LoVo (cell line): ENCODE measurements at regions not wholly inside any gene's neighbourhood (a gene's known extent, or its start where the extent isn't known, plus 50 kb on each side); places are given as distances from the start of the nearest gene placed in this dataset.

Source experiments
- DNase-seq: peaks from one replicate; pipeline ENCODE4 v3.0.0-alpha.2; 2016; ENCODE audit warnings: low spot score

GRCh38 chr2:2691419-2691818, 360.3 kb upstream of the MYT1L start:
- DNase-seq = no peak

- DNase-seq = no peak
These were observed 359.9 kb upstream of the MYT1L start for GRCh38 chr2:2690985-2691384.

DNA sequence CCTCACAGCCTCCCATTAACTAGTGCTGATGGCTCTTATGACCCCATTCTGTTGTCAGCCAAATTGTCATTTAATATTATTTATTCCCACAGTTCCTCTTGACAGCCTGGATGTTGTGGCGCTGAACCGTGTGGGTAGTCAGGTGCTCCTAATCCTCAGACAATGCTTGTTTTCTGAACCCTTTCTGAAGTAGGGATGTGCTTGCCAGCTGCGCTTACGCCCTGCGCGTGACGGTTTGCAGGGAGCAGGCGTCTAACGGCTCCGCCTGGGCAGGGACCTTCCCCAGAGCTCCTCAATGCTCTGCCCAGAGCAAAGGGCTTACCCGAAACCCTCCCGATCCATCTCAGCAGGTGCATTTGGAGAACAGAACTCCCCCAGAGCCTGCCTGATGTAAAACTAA, 358.2 kb upstream of the MYT1L start:
- no peak for DNase-seq

DNA sequence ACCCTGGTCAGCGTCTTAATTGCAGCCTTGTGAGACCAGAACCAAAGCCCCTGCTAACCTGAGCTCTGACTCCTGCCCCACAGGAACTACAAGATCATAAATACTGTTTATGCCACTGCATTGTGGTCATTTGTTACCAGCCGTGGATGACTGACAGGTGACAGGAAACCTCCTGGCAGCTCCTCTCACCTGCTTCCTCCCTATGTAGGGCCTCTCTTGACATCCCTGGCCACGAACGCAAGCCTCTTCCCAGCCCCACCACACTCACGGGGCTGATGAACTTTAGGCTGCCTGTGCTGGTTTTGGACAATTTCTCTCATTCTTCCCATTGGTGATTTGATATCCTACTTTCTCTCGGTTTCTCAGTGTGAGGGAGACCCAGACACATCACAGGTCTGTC, 357.2 kb upstream of the MYT1L start:
- no peak for DNase-seq

- no peak for DNase-seq
These were observed 356.7 kb upstream of the MYT1L start for GRCh38 chr2:2687745-2688144.

DNA sequence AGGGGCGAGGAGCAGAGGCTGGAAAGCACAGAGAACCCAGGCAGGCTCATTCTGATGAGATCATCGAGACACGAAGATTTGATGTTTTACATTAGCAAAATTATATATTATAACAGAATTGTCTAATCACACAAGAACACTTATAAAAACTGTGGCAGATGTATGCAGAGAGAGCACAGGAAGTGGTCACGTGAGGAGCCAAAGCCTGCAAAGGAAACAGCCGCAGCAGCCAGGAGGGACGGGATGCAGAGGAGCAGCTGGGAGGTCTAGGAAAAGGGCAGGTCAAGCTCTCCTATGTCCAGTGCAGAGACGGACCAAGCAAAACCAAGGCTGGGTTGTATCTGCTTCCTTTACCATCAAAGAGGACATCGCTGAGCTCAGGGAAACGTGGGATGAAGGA, 355.1 kb upstream of the MYT1L start:
- DNase-seq = no peak

- no peak for DNase-seq
These were observed 352.6 kb upstream of the MYT1L start for GRCh38 chr2:2683606-2684224.

- DNase-seq = no peak
These were observed 351.7 kb upstream of the MYT1L start for GRCh38 chr2:2682700-2683342.

DNA sequence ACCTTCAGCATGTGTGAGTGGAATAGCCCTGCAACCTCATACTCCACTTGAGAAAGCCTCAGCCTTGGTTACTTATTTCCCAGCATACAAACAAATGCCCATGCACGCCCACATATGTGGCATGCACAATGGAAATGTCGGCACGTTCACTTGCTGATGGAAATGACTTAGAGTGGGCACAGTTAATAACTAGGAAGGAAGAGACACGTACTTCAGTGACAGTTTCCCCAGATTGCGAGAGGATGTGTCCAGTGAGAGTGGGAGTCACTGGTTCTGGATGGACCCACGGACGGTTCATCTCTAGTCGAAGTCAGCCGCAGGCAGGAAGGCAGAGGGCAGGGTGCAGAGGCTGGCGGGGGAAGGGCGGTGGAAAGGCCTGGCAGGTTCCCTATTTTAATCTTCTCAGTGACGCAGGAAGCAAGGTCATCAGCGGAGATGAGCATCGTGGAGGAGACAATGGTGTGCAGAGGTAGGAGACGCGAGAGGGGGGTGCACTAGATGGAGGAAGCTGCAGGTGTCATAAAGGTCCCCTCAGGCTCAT, 350.7 kb upstream of the MYT1L start:
- no peak for DNase-seq

GRCh38 chr2:2681085-2681484, 350.0 kb upstream of the MYT1L start:
- DNase-seq = no peak

DNA sequence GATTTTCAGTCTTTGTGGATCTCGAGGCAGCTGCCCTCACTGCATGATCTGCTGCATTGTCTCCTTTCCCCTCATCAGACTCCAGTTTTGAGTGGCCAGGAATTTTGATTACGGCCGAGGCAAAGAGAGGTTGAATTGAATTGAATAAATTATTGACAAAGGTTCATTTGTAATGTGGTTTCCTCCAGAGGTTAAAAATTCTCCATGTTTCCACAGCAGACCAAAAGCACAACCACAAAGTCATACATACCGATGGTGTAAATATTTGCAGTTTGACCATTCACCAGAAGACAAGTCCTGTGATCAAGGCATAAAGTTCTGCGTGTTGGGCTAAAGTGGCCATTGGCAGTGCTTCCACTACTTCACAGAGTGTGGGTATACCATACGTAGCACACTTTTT, 343.8 kb upstream of the MYT1L start:
- no peak for DNase-seq

GRCh38 chr2:2673406-2673805, 342.3 kb upstream of the MYT1L start:
- DNase-seq = no peak

DNA sequence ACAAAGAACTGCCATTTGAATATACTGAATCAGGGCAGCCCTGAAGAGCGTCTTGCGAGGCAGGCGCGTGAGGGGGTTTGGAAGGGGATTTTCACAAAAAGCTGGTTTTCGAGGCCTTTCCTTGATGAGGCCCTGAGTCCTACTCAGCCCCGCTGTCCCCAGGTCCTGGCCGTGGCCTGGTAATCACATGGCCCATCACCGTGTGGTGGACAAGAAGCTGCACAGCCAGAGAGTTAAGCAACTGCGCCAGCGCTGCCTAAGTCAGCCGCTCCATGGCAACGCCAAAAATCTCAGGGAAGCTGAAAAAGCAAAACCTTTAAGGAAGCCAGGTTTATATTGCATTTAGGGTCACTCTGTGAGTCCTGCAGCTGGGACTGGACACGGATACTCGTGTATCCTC, 341.2 kb upstream of the MYT1L start:
- no peak for DNase-seq

DNA sequence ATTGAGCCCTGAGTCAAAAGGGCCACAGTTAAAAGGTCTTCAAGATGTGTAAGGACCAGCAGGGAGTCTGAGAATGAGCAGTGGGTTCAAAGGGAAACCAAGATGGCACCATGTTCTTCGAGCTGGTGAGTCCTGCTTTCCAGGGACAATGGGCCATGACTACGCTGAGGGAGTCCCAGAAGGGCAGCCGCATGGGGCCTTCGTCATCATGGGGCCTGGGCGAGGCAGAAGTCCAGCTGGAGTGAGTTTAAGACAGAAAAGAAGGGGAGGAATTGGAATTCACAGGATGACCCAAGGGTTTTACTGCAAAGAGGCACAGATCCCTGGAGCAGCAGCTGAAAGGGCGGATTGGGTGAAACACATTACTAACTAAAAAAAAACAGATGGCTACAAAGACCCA, 340.8 kb upstream of the MYT1L start:
- DNase-seq = no peak

DNA sequence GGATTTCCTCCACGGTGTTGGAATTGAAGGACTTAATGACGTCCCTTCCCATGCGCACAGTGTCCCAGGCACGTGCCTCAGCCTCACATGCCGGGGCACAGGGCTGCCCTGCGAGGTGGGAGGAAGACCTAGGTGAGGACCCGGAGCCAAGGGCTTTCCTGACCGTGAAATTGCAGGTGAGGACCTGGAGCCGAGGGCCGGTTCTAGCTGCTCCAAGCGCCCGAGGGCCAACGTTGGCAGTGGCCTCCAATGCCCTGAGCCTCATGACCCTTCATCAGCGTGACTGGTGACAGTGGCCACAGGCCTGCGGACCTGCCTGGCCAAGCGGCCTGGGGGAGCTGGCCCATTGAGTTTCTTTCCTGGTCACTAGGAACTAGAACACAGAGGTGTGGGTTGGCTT, 338.2 kb upstream of the MYT1L start:
- DNase-seq = no peak

DNA sequence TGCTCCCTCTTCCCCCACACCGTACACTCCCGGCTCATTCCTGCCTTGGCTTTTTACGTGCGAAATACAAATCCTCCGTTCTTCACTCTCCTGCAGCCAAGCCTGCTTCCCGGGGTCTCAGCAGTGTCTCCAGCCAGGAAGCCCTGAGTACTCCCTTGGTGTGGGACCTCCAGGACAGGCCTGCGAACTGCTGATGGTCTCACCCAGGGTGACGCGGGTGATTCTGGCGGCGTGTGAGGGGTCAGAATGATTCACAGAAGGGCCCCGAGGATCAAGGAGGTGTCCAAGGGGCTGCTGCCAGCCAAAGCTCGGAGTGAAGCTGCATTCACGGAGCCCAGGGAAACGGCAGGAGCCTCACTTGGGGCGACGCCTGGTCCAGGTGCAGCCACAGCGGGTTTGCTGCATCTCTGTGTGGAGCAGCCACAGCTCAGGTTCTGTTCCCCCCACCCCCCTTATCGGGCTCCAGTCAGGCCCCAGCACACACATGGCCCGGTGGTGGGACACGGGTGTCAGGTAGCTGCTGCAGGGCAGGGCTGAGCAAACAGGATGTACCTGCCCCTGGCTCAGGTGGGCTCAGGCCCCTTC, 337.7 kb upstream of the MYT1L start:
- no peak for DNase-seq

DNA sequence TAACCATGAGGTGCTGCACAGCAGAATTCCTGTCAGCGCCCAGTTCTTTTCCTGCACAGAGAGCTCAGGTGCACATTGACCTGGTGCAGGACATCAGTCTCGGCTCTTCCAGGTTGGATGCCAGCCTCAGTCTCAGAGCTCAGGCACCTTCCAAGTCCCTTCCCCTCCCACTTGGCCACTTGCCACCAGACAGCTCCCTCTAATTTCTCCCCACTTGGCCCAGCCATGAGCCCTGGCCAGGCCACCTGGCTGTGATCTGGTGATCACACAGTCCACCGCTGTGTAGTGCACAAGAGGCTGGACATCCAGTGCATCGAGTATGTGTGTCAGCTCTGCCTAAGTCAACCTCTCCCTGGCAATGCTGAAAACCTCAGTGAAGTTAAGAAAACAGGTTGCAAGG, 336.6 kb upstream of the MYT1L start:
- no peak for DNase-seq

- DNase-seq = no peak
These were observed 334.7 kb upstream of the MYT1L start for GRCh38 chr2:2665834-2666133.

DNA sequence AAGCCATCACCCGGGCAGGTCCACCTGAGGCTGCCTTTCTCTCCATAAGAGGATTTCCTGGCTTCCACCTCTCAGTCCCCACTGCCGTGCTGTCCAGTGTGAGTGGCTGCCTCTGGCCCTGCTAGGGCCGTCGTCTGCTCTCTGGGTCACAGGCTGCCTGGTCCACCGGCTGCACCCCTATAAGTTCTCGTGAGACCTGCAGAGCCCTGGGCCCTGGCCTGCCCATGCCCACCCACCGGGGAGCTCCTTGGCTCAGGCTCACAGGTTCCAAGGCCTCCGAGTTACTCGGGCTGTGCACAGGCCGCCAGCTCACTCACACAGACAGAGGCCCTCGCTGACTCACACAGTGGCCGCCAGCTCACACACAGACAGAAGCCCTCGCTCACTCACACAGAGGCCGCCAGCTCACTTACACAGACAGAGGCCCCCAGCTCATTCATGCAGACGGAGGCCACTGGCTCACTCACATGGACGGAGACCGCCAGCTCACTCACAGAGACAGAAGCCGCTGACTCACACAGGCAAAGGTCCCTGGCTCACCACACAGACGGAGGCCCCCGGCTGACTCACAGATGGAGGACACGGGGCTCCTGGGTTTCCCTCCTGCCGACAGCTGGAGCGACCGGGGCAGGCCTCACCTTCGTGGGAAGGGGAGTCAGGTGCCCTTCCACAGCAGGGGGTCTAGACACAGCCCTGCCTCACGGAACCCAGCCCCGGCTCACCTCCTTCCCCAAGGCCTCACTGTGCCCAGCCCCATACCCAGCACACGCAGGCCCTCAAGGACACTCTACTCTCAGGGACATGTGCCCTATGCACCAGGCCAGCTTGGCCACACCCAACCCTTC, 334.1 kb upstream of the MYT1L start:
- DNase-seq = no peak

GRCh38 chr2:2663401-2664036, 332.4 kb upstream of the MYT1L start:
- no peak for DNase-seq

GRCh38 chr2:2662847-2663356, 331.8 kb upstream of the MYT1L start:
- DNase-seq = no peak
